Hepatocyte (in vitro differentiated cells): ENCODE measurements at regions not wholly inside any gene's neighbourhood (a gene's known extent, or its start where the extent isn't known, plus 50 kb on each side); places are given as distances from the start of the nearest gene placed in this dataset.

Experiments used
- DNase-seq: peaks from one replicate; pipeline ENCODE4 v3.0.0-alpha.2; 2016; ENCODE audit warnings: low spot score
- H2AFZ ChIP-seq: fragments of 200-600 bp; sonication (generic); 2 replicates; pipeline ENCODE4 v1.6.0; 2016; ENCODE audit warnings: antibody characterized with exemption, mild to moderate bottlenecking
- H3K27ac ChIP-seq: fragments of 200-600 bp; sonication (generic); 2 replicates; pipeline ENCODE4 v1.5.1; 2016; ENCODE audit warnings: mild to moderate bottlenecking
- H3K27me3 ChIP-seq: fragments of 200-600 bp; sonication (generic); 2 replicates; pipeline ENCODE4 v1.6.1; 2016
- H3K36me3 ChIP-seq: fragments of 200-600 bp; sonication (generic); replicated peaks from 2 replicates; pipeline ENCODE4 v1.5.1; 2016; ENCODE audit warnings: low read depth; ENCODE audit not compliant: insufficient read depth
- H3K4me1 ChIP-seq: fragments of 200-600 bp; sonication (generic); 2 replicates; pipeline ENCODE4 v1.5.1; 2016; ENCODE audit warnings: mild to moderate bottlenecking, moderate library complexity; ENCODE audit not compliant: insufficient read depth
- H3K4me2 ChIP-seq: fragments of 200-600 bp; sonication (generic); 2 replicates; pipeline ENCODE4 v1.6.0; 2016
- H3K4me3 ChIP-seq: fragments of 200-600 bp; sonication (generic); 2 replicates; pipeline ENCODE4 v1.5.1; 2016; ENCODE audit warnings: mild to moderate bottlenecking
- H3K79me2 ChIP-seq: fragments of 200-600 bp; sonication (generic); 2 replicates; pipeline ENCODE4 v1.6.0; 2017; ENCODE audit warnings: mild to moderate bottlenecking
- H3K9me2 ChIP-seq: fragments of 200-600 bp; sonication (generic); replicated peaks from 2 replicates; pipeline ENCODE4 v1.6.0; 2017; ENCODE audit warnings: mild to moderate bottlenecking; ENCODE audit not compliant: insufficient read depth
- H3K9me3 ChIP-seq: fragments of 200-600 bp; sonication (generic); 2 replicates; pipeline ENCODE4 v1.5.1; 2016; ENCODE audit warnings: low read depth, mild to moderate bottlenecking
- H4K20me1 ChIP-seq: fragments of 200-600 bp; sonication (generic); 2 replicates; pipeline ENCODE4 v1.6.0; 2016; ENCODE audit warnings: mild to moderate bottlenecking; ENCODE audit not compliant: insufficient read depth, poor library complexity, severe bottlenecking
- EZH2 ChIP-seq: fragments of 200-600 bp; sonication (generic); IDR thresholded peaks from 2 replicates; pipeline ENCODE4 v1.6.1; 2016; ENCODE audit warnings: antibody characterized with exemption, mild to moderate bottlenecking, borderline replicate concordance
- EZH2phosphoT487 ChIP-seq: fragments of 200-600 bp; sonication (generic); IDR thresholded peaks from one replicate; pipeline ENCODE4 v1.6.1; 2018; ENCODE audit warnings: antibody characterized with exemption, mild to moderate bottlenecking, low read depth, moderate library complexity; ENCODE audit not compliant: unreplicated experiment, severe bottlenecking
- WGBS: methylation state at CpG from one replicate; pipeline ENCODE4 v1.1.6; 2016; ENCODE audit warnings: low lambda C conversion rate; ENCODE audit errors: missing lambda C conversion rate; 5-methylcytosine and 5-hydroxymethylcytosine counted together
- TF ChIP-seq, protein P1 (sequence below): fragments of 200-600 bp; sonication (generic); IDR thresholded peaks from 2 replicates; pipeline ENCODE4 v1.5.1; 2016; ENCODE audit warnings: antibody characterized with exemption, mild to moderate bottlenecking; ENCODE audit not compliant: poor library complexity

DNA sequence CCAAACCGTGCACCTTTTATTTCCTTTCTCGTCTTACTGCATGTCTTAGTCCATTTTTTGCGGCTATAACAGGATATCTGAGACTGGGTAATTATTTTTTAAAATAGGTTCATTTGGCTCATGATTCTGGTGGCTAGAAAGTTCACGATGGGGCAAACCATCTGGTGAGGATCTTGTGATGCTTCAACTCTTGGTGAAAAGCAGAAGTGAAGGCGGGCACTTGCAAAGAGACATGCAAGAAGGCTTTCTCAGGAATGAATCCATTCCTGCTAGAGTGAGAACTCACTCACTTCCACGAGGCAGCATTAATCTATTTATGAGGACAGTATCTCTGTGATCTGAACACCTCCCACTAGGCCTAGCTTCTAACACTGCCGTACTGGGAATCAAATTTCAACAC, 327.1 kb upstream of the RBMS1 start:
- H4K20me1 ChIP-seq = no peaks in the 10 kb centered on the region
- H3K9me3 ChIP-seq = no peaks in the 10 kb centered on the region
- H3K79me2 ChIP-seq = no peaks in the 10 kb centered on the region
- no peak overlapping the region for H3K27ac ChIP-seq
- TF ChIP-seq EZH2phosphoT487 = no peak
- no peak for TF ChIP-seq EZH2
- TF ChIP-seq, protein P1, sequence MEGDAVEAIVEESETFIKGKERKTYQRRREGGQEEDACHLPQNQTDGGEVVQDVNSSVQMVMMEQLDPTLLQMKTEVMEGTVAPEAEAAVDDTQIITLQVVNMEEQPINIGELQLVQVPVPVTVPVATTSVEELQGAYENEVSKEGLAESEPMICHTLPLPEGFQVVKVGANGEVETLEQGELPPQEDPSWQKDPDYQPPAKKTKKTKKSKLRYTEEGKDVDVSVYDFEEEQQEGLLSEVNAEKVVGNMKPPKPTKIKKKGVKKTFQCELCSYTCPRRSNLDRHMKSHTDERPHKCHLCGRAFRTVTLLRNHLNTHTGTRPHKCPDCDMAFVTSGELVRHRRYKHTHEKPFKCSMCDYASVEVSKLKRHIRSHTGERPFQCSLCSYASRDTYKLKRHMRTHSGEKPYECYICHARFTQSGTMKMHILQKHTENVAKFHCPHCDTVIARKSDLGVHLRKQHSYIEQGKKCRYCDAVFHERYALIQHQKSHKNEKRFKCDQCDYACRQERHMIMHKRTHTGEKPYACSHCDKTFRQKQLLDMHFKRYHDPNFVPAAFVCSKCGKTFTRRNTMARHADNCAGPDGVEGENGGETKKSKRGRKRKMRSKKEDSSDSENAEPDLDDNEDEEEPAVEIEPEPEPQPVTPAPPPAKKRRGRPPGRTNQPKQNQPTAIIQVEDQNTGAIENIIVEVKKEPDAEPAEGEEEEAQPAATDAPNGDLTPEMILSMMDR = no peak
- H3K4me2 ChIP-seq = no peak overlapping the region
- WGBS = 81% methylated on average over 7 of the region's 7 CpGs
- no peak overlapping the region for H3K4me3 ChIP-seq
- no peaks in the 10 kb centered on the region for H3K9me2 ChIP-seq
- H2AFZ ChIP-seq = no peak overlapping the region
- H3K4me1 ChIP-seq = no peaks in the 10 kb centered on the region
- no peak for DNase-seq
- no peaks in the 10 kb centered on the region for H3K36me3 ChIP-seq
- no peaks in the 10 kb centered on the region for H3K27me3 ChIP-seq

DNA sequence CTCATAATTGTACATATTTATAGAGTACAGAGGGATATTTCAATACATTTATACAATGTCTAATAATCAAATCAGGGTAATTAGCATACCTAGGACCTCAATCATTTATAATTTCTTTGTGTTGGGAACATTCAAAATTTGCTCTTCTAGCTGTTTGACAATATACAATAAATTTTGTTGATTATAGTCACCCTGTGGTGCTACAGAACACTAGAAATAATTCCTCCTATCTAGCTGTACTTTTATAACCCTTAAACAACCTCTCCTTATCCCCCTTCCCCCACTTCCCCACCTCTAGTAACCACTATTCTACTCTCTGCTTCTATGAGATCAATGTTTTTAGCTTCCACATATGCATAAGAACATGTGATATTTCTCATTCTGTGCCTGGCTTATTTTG, 328.4 kb upstream of the RBMS1 start:
- Histone ChIP-seq H3K4me3 (no peak overlapping the region), H3K9me2 (no peaks in the 10 kb centered on the region), H3K79me2 (no peaks in the 10 kb centered on the region), H2AFZ (no peak overlapping the region), H3K27ac (no peak overlapping the region), H4K20me1 (no peaks in the 10 kb centered on the region), H3K36me3 (no peaks in the 10 kb centered on the region), H3K27me3 (no peaks in the 10 kb centered on the region), H3K4me2 (no peak overlapping the region), H3K9me3 (no peaks in the 10 kb centered on the region), H3K4me1 (no peaks in the 10 kb centered on the region)
- DNase-seq = no peak
- TF ChIP-seq EZH2 (no peak), EZH2phosphoT487 (no peak)
- TF ChIP-seq, protein P1 = no peak

DNA sequence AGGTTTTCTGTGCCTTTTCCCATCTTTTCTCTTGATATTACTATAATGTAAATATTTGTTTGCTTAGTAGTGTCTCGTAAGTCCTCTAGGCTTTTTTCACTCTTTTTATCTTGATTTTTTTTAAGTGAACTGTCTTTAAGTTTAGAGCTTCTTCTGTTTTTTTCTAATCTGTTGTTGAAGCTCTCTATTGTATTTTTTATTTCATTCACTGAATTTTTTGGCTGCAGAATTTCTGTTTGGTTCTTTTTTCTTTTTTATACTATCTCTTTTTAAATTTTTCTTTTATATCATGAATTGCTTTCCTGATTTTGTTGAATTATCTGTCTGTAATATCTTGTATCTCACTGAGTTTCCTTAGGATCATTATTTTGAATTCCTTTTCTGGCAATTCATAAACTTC, 331.8 kb upstream of the RBMS1 start:
- Histone ChIP-seq H3K9me2 (no peaks in the 10 kb centered on the region), H3K27ac (no peak overlapping the region), H3K36me3 (no peaks in the 10 kb centered on the region), H3K4me1 (no peaks in the 10 kb centered on the region), H3K4me3 (no peak overlapping the region), H3K4me2 (no peak overlapping the region), H3K27me3 (no peaks in the 10 kb centered on the region), H2AFZ (no peak overlapping the region), H3K79me2 (no peaks in the 10 kb centered on the region), H4K20me1 (no peaks in the 10 kb centered on the region), H3K9me3 (no peaks in the 10 kb centered on the region)
- WGBS = 91% methylated on average over 1 of the region's 1 CpG
- DNase-seq = no peak
- TF ChIP-seq, protein P1 = no peak
- TF ChIP-seq EZH2phosphoT487 (no peak), EZH2 (no peak)

DNA sequence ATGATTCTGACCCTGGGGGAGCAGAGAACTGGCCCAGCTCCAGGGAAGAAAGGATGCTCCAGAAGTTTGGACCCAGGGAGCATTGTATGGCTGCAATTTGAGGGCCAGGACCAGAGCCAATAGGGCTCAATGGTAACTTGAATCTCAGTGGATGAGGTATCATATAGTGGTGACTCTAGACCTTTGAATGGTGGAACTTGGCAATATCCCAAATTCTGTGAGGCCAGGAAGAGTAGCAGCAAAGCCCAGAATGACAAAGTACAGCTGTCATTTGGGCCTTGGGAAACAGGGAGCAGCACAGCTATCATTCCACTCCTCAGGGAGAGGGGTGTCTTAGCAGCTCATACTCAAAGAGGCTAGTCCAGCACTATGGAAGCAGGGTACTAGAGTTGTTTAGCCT, 332.9 kb upstream of the RBMS1 start:
- Histone ChIP-seq H3K9me3 (no peaks in the 10 kb centered on the region), H3K79me2 (no peaks in the 10 kb centered on the region), H3K27me3 (no peaks in the 10 kb centered on the region), H4K20me1 (no peaks in the 10 kb centered on the region), H2AFZ (no peak overlapping the region), H3K27ac (no peak overlapping the region), H3K4me1 (no peaks in the 10 kb centered on the region), H3K4me2 (no peak overlapping the region), H3K4me3 (no peak overlapping the region), H3K9me2 (no peaks in the 10 kb centered on the region), H3K36me3 (no peaks in the 10 kb centered on the region)
- no peak for DNase-seq
- TF ChIP-seq EZH2phosphoT487 (no peak), EZH2 (no peak)
- TF ChIP-seq, protein P1 = no peak
